GM12878 (cell line): ENCODE measurements at regions not wholly inside any gene's neighbourhood (a gene's known extent, or its start where the extent isn't known, plus 50 kb on each side); places are given as distances from the start of the nearest gene placed in this dataset.

Experiments
- POLR2A ChIP-seq: IDR thresholded peaks from 2 replicates; pipeline ENCODE4 v1.6.1; 2011; ENCODE audit warnings: low read depth, mild to moderate bottlenecking, low read length
- TF ChIP-seq, protein P1 (sequence below): IDR thresholded peaks from 2 replicates; pipeline ENCODE4 v1.6.1; 2011; ENCODE audit warnings: low read depth, low read length, improper control_type of control experiment, borderline replicate concordance

GRCh38 chr5:58239731-58240130, 220.2 kb downstream of the PLK2 start:
- TF ChIP-seq POLR2A: no peak
- TF ChIP-seq, protein P1, sequence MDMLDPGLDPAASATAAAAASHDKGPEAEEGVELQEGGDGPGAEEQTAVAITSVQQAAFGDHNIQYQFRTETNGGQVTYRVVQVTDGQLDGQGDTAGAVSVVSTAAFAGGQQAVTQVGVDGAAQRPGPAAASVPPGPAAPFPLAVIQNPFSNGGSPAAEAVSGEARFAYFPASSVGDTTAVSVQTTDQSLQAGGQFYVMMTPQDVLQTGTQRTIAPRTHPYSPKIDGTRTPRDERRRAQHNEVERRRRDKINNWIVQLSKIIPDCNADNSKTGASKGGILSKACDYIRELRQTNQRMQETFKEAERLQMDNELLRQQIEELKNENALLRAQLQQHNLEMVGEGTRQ: no peak
